Astrocyte (in vitro differentiated cells and primary cell): ENCODE measurements at regions not wholly inside any gene's neighbourhood (a gene's known extent, or its start where the extent isn't known, plus 50 kb on each side); places are given as distances from the start of the nearest gene placed in this dataset.

ENCODE experiments used
- EZH2 ChIP-seq: IDR thresholded peaks from 2 replicates; pipeline ENCODE4 v1.6.1; 2012; ENCODE audit warnings: mild to moderate bottlenecking, low read length, inconsistent platforms; ENCODE audit not compliant: insufficient read depth
- TF ChIP-seq, protein P1 (sequence below): IDR thresholded peaks from 2 replicates; pipeline ENCODE4 v1.5.1; 2011; ENCODE audit warnings: low read depth, mild to moderate bottlenecking, inconsistent platforms, low read length, moderate library complexity; ENCODE audit not compliant: insufficient read depth

GRCh38 chr11:80457823-80458222 is 1017.0 kb upstream of the TENM4 start:
- TF ChIP-seq, protein P1, sequence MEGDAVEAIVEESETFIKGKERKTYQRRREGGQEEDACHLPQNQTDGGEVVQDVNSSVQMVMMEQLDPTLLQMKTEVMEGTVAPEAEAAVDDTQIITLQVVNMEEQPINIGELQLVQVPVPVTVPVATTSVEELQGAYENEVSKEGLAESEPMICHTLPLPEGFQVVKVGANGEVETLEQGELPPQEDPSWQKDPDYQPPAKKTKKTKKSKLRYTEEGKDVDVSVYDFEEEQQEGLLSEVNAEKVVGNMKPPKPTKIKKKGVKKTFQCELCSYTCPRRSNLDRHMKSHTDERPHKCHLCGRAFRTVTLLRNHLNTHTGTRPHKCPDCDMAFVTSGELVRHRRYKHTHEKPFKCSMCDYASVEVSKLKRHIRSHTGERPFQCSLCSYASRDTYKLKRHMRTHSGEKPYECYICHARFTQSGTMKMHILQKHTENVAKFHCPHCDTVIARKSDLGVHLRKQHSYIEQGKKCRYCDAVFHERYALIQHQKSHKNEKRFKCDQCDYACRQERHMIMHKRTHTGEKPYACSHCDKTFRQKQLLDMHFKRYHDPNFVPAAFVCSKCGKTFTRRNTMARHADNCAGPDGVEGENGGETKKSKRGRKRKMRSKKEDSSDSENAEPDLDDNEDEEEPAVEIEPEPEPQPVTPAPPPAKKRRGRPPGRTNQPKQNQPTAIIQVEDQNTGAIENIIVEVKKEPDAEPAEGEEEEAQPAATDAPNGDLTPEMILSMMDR, result no peak
- no peak for TF ChIP-seq EZH2
